ENCODE measurements at regions not wholly inside any gene's neighbourhood (a gene's known extent, or its start where the extent isn't known, plus 50 kb on each side); places are given as distances from the start of the nearest gene placed in this dataset.
"Not testable (repeated sequence)": the region's sequence is repeated elsewhere in the genome, so short reads cannot be mapped to it uniquely, and the experiment has no call there.

DNA sequence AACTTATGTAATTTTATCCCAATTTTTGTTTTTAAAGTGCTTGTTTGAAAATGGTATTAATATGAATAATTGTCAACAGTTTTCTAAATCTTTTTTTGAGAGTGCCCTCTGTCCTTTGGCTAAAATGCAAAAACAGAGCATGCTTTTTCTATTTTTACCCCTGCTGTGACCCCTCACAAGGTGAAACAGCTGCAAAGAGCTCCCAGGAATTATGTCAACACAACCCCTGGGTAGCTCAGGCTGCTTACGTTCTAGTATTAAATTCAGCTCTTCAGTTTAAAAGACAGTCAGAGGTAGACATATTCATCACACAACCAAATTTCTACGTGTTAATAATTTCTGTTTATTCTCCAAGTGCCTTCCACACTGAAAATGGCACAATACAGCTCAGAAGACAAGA, 367.5 kb downstream of the PRDM5 start:
- no peak overlapping the region for H3K27ac ChIP-seq

DNA sequence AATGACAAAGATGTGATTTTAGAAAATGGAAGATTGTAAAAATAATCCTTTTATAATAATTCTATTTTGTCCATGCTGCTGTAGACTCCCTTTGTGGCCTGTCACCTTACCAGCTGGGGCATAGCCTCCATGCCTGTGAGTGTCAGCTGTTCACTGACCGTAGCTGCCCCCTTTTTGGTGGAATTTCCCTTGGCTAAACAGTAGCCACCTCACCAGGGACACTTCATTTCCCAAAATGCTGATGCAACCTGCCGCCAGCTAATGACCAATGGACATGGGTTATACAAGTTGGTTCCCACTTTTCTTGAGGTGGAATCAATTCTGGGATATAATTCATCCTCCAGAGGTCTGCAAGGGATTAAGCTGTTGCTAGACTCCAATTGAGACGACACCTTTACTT, 368.4 kb downstream of the PRDM5 start:
- TF ChIP-seq CTCF (IDR thresholded peaks at IDR 0.05) = no peak

More for the DNA sequence above, 367.5 kb downstream of the PRDM5 start:
- H3K4me3 ChIP-seq = no peak overlapping the region
- no peak for DNase-seq (ENCODE audit: low spot score)
- TF ChIP-seq CTCF (IDR thresholded peaks at IDR 0.05) = no peak

DNA sequence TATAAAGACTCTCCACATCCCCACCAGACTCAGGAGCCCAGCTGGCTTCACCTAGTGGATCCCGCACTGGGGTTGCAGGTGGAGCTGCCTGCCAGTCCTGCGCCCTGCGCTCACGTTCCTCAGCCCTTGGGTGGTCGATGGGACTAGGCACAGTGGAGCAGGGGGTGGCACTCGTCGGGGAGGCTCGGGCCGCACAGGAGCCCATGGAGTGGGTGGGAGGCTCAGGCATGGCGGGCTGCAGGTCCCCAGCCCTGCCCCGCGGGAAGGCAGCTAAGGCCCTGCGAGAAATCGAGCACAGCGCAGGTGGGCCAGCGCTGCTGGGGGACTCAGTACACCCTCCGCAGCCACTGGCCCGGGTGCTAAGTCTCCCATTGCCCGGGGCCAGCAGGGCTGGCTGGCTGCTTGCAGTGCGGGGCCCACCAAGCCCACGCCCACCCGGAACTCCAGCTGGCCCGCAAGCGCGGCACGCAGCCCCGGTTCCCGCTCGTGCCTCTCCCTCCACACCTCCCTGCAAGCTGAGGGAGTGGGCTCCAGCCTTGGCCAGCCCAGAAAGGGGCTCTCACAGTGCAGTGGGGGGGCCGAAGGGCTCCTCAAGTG, 371.8 kb downstream of the PRDM5 start:
- not testable (repeated sequence) for H3K4me3 ChIP-seq; DNase-seq (ENCODE audit: low spot score); H3K27ac ChIP-seq

More for the DNA sequence above, 368.4 kb downstream of the PRDM5 start:
- Histone ChIP-seq H3K4me3 (no peak overlapping the region), H3K27ac (no peak overlapping the region)
- DNase-seq (ENCODE audit: low spot score) = no peak

GRCh38 chr4:120549011-120549570, 373.4 kb downstream of the PRDM5 start:
- Histone ChIP-seq H3K27ac (no peak overlapping the region), H3K4me3 (no peak overlapping the region)
- no peak for TF ChIP-seq CTCF (IDR thresholded peaks at IDR 0.05)
- DNase-seq (ENCODE audit: low spot score) = no peak

GRCh38 chr4:120545391-120545790, 377.1 kb downstream of the PRDM5 start:
- no peak for TF ChIP-seq CTCF (IDR thresholded peaks at IDR 0.05)
- no peak for DNase-seq (ENCODE audit: low spot score)
- Histone ChIP-seq H3K4me3 (no peak overlapping the region), H3K27ac (no peak overlapping the region)

- TF ChIP-seq CTCF (IDR thresholded peaks at IDR 0.05) = no peak
- DNase-seq (ENCODE audit: low spot score) = no peak
- no peak overlapping the region for H3K27ac ChIP-seq
- H3K4me3 ChIP-seq = no peak overlapping the region
Observed at GRCh38 chr4:120544838-120545237, 377.7 kb downstream of the PRDM5 start.

GRCh38 chr4:120540625-120541024, 381.9 kb downstream of the PRDM5 start:
- TF ChIP-seq CTCF (IDR thresholded peaks at IDR 0.05) = no peak
- H3K4me3 ChIP-seq = no peak overlapping the region
- H3K27ac ChIP-seq = no peak overlapping the region
- DNase-seq (ENCODE audit: low spot score) = no peak

Data from coronary artery (tissue), 2 donors.